T-helper 1 cell treated with Interleukin-12 subunit alpha and Interleukin-12 subunit beta and Interleukin-4 antibody, amounts not matched to agents 30 ng/mL and 1 ng/mL, for 36 hours (primary cell): ENCODE measurements at regions not wholly inside any gene's neighbourhood (a gene's known extent, or its start where the extent isn't known, plus 50 kb on each side); places are given as distances from the start of the nearest gene placed in this dataset.

Experiments used
- intact Hi-C: fragments of 100-400 bp; cut with micrococcal nuclease; formaldehyde crosslinking; loops from one replicate; pipeline ENCODE4 v1.15.1; 2024

GRCh38 chr6:164322533-164322932, 908.0 kb downstream of the QKI start:
- intact Hi-C loops = no loop called here

- intact Hi-C loops = no loop called here
These were observed 906.8 kb downstream of the QKI start for GRCh38 chr6:164321297-164321696.

- intact Hi-C loops = no loop called here
These were observed 900.9 kb downstream of the QKI start for GRCh38 chr6:164315376-164315775.

- intact Hi-C loops = no loop called here
These were observed 893.8 kb downstream of the QKI start for GRCh38 chr6:164308339-164308738.

GRCh38 chr6:164303102-164303964, 888.8 kb downstream of the QKI start:
- intact Hi-C loops = no loop called here

GRCh38 chr6:164296411-164296810, 881.9 kb downstream of the QKI start:
- intact Hi-C loops = no loop called here

- intact Hi-C loops = no loop called here
These were observed 879.7 kb downstream of the QKI start for GRCh38 chr6:164294047-164294784.

GRCh38 chr6:164291224-164291623, 876.7 kb downstream of the QKI start:
- intact Hi-C loops = no loop called here

GRCh38 chr6:164290101-164290500, 875.6 kb downstream of the QKI start:
- intact Hi-C loops = no loop called here

GRCh38 chr6:164286011-164286410, 871.5 kb downstream of the QKI start:
- intact Hi-C loops = no loop called here

GRCh38 chr6:164283574-164283973, 869.1 kb downstream of the QKI start:
- intact Hi-C loops = no loop called here

- intact Hi-C loops = no loop called here
These were observed 861.7 kb downstream of the QKI start for GRCh38 chr6:164276211-164276610.

GRCh38 chr6:164275773-164276172, 861.3 kb downstream of the QKI start:
- intact Hi-C loops = no loop called here

- intact Hi-C loops = no loop called here
These were observed 860.0 kb downstream of the QKI start for GRCh38 chr6:164274493-164274892.

- intact Hi-C loops = no loop called here
These were observed 859.0 kb downstream of the QKI start for GRCh38 chr6:164273491-164273890.

- intact Hi-C loops = no loop called here
These were observed 852.3 kb downstream of the QKI start for GRCh38 chr6:164266851-164267250.

- intact Hi-C loops = no loop called here
These were observed 847.8 kb downstream of the QKI start for GRCh38 chr6:164262348-164262747.

- intact Hi-C loops = no loop called here
These were observed 843.9 kb downstream of the QKI start for GRCh38 chr6:164258421-164258820.

GRCh38 chr6:164252948-164253347, 838.4 kb downstream of the QKI start:
- intact Hi-C loops = no loop called here

GRCh38 chr6:164252291-164252690, 837.8 kb downstream of the QKI start:
- intact Hi-C loops = no loop called here

GRCh38 chr6:164247106-164247505, 832.6 kb downstream of the QKI start:
- intact Hi-C loops = no loop called here

- intact Hi-C loops = no loop called here
These were observed 831.6 kb downstream of the QKI start for GRCh38 chr6:164246082-164246481.

GRCh38 chr6:164243949-164244348, 829.4 kb downstream of the QKI start:
- intact Hi-C loops = no loop called here
